Caco-2 (cell line): ENCODE measurements at regions not wholly inside any gene's neighbourhood (a gene's known extent, or its start where the extent isn't known, plus 50 kb on each side); places are given as distances from the start of the nearest gene placed in this dataset.

Experiments used
- BruUV-seq: library from RNA; stranded (reverse); fragments of 400-500 nt; replicated peaks from 2 replicates; lab custom pipeline; 2021; lab: Mats Ljungman, UMichigan
- CTCF ChIA-PET: fragments of 300-600 bp; sonication (Branson Sonifier 250); formaldehyde crosslinking; loops from one replicate; lab custom pipeline; 2022; ENCODE audit warnings: antibody characterized with exemption; lab: Charles Lee
- POLR2A ChIA-PET: fragments of 300-600 bp; sonication (Branson Sonifier 250); formaldehyde crosslinking; loops from one replicate; lab custom pipeline; 2022; ENCODE audit warnings: antibody characterized with exemption; lab: Charles Lee
- DNase-seq, 2 experiments: peaks; one replicate each; pipeline versions ENCODE4 v3.0.0 to v3.0.0-alpha.2; 2020 to 2022
- H3K27me3 ChIP-seq: replicated peaks from 2 replicates; pipeline ENCODE4 v1.6.0; 2011; ENCODE audit warnings: low read length; ENCODE audit not compliant: control insufficient read depth, insufficient read depth
- H3K36me3 ChIP-seq: 2 replicates; pipeline ENCODE4 v1.5.1; 2011; ENCODE audit warnings: low read length; ENCODE audit not compliant: control insufficient read depth, insufficient read depth
- H3K4me1 ChIP-seq: fragments of 250-450 bp; sonication (Bioruptor Pico); 2 replicates; pipeline ENCODE4 v1.5.1; 2020; ENCODE audit warnings: mild to moderate bottlenecking
- H3K4me3 ChIP-seq: 2 replicates; pipeline ENCODE4 v1.5.1; 2011; ENCODE audit warnings: low read depth, mild to moderate bottlenecking, control low read depth, low read length
- H3K9me3 ChIP-seq: fragments of 250-450 bp; sonication (Bioruptor Pico); 2 replicates; pipeline ENCODE4 v1.5.1; 2020; ENCODE audit warnings: mild to moderate bottlenecking, moderate library complexity
- H3K27ac Mint-ChIP-seq: one replicate; pipeline ENCODE4 v1.8.0; 2022; ENCODE audit warnings: mixed read lengths; ENCODE audit not compliant: unreplicated experiment
- H3K27me3 Mint-ChIP-seq: one replicate; pipeline ENCODE4 v1.8.0; 2022; ENCODE audit warnings: mixed read lengths; ENCODE audit not compliant: insufficient read depth, unreplicated experiment
- H3K36me3 Mint-ChIP-seq: one replicate; pipeline ENCODE4 v1.8.0; 2022; ENCODE audit warnings: mild to moderate bottlenecking, mixed read lengths; ENCODE audit not compliant: insufficient read depth, unreplicated experiment
- H3K4me1 Mint-ChIP-seq: one replicate; pipeline ENCODE4 v1.8.0; 2022; ENCODE audit warnings: low read depth, mixed read lengths; ENCODE audit not compliant: unreplicated experiment
- H3K4me3 Mint-ChIP-seq: one replicate; pipeline ENCODE4 v1.8.0; 2022; ENCODE audit warnings: mild to moderate bottlenecking, moderate library complexity, mixed read lengths; ENCODE audit not compliant: unreplicated experiment
- H3K9me3 Mint-ChIP-seq: one replicate; pipeline ENCODE4 v1.8.0; 2022; ENCODE audit warnings: mixed read lengths; ENCODE audit not compliant: unreplicated experiment
- intact Hi-C: fragments of 100-400 bp; cut with micrococcal nuclease; formaldehyde crosslinking; loops from one replicate; pipeline ENCODE4 v1.10.0; 2022; ENCODE audit not compliant: unreplicated experiment
- TF ChIP-seq, protein P1 (sequence below), 2 experiments: fragments of 200-600 bp in 1 of 2; IDR thresholded peaks; 1 replicate in 1 of 2; 2 replicates in 1 of 2; pipeline versions ENCODE4 v1.5.1 to v1.8.0; 2011 to 2022; ENCODE audit warnings: antibody characterized with exemption in 1 of 2, control low read depth in 1 of 2, inconsistent platforms in 1 of 2, low read depth in 1 of 2, low read length in 1 of 2, mild to moderate bottlenecking in 1 of 2, moderate library complexity in 1 of 2; ENCODE audit not compliant: insufficient read depth in 1 of 2, severe bottlenecking in 1 of 2, unreplicated experiment in 1 of 2

- H3K4me1 ChIP-seq, result no peaks in the 10 kb centered on the region
- ChIA-PET POLR2A (no interaction called here), CTCF (no interaction called here)
- Mint-ChIP-seq H3K27me3 (no peaks in the 10 kb centered on the region), H3K4me1 (no peaks in the 10 kb centered on the region), H3K4me3 (no peak overlapping the region), H3K9me3 (peaks cover 27% of the 10 kb centered on the region), H3K36me3 (no peaks in the 10 kb centered on the region), H3K27ac (no peak overlapping the region)
- DNase-seq, result no peak
- TF ChIP-seq, protein P1, sequence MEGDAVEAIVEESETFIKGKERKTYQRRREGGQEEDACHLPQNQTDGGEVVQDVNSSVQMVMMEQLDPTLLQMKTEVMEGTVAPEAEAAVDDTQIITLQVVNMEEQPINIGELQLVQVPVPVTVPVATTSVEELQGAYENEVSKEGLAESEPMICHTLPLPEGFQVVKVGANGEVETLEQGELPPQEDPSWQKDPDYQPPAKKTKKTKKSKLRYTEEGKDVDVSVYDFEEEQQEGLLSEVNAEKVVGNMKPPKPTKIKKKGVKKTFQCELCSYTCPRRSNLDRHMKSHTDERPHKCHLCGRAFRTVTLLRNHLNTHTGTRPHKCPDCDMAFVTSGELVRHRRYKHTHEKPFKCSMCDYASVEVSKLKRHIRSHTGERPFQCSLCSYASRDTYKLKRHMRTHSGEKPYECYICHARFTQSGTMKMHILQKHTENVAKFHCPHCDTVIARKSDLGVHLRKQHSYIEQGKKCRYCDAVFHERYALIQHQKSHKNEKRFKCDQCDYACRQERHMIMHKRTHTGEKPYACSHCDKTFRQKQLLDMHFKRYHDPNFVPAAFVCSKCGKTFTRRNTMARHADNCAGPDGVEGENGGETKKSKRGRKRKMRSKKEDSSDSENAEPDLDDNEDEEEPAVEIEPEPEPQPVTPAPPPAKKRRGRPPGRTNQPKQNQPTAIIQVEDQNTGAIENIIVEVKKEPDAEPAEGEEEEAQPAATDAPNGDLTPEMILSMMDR (IDR thresholded peaks at IDR 0.05; ENCODE audit: insufficient read depth in 1 of 2, low read depth in 1 of 2, low read length in 1 of 2, severe bottlenecking in 1 of 2, unreplicated experiment in 1 of 2), result no peak
- H3K36me3 ChIP-seq, result no peaks in the 10 kb centered on the region
- H3K4me3 ChIP-seq, result no peak overlapping the region
- H3K9me3 ChIP-seq, result peaks cover 5% of the 10 kb centered on the region
- no TSS peak for BruUV-seq
- H3K27me3 ChIP-seq, result no peaks in the 10 kb centered on the region
- intact Hi-C loops, result no loop called here
Observed at GRCh38 chr4:123580981-123581664, 184.5 kb downstream of the SPRY1 start.

- no peaks in the 10 kb centered on the region for H3K36me3 ChIP-seq
- Mint-ChIP-seq H3K27ac (no peak overlapping the region), H3K36me3 (no peaks in the 10 kb centered on the region), H3K9me3 (peaks cover 27% of the 10 kb centered on the region), H3K4me3 (no peak overlapping the region), H3K4me1 (no peaks in the 10 kb centered on the region), H3K27me3 (no peaks in the 10 kb centered on the region)
- no peaks in the 10 kb centered on the region for H3K4me1 ChIP-seq
- peaks cover 5% of the 10 kb centered on the region for H3K9me3 ChIP-seq
- BruUV-seq, result no TSS peak
- H3K4me3 ChIP-seq, result no peak overlapping the region
- DNase-seq, result no peak
- ChIA-PET POLR2A (no interaction called here), CTCF (no interaction called here)
- TF ChIP-seq, protein P1 (IDR thresholded peaks at IDR 0.05; ENCODE audit: insufficient read depth in 1 of 2, low read depth in 1 of 2, low read length in 1 of 2, severe bottlenecking in 1 of 2, unreplicated experiment in 1 of 2), result no peak
- intact Hi-C loops, result no loop called here
- no peaks in the 10 kb centered on the region for H3K27me3 ChIP-seq
Observed at GRCh38 chr4:123581802-123582201, 185.2 kb downstream of the SPRY1 start.

GRCh38 chr4:123583043-123583442 lies 186.4 kb downstream of the SPRY1 start:
- H3K27me3 Mint-ChIP-seq, result no peaks in the 10 kb centered on the region
- no peaks in the 10 kb centered on the region for H3K36me3 ChIP-seq
- no peaks in the 10 kb centered on the region for H3K27me3 ChIP-seq
- no peaks in the 10 kb centered on the region for H3K36me3 Mint-ChIP-seq
- no peak overlapping the region for H3K4me3 ChIP-seq
- POLR2A ChIA-PET, result no interaction called here
- H3K9me3 ChIP-seq, result peaks cover 5% of the 10 kb centered on the region
- H3K4me1 Mint-ChIP-seq, result peaks cover 6% of the 10 kb centered on the region
- no peak overlapping the region for H3K4me3 Mint-ChIP-seq
- no TSS peak for BruUV-seq
- DNase-seq, result no peak
- H3K9me3 Mint-ChIP-seq, result peaks cover 27% of the 10 kb centered on the region
- intact Hi-C loops, result no loop called here
- TF ChIP-seq, protein P1 (IDR thresholded peaks at IDR 0.05; ENCODE audit: insufficient read depth in 1 of 2, low read depth in 1 of 2, low read length in 1 of 2, severe bottlenecking in 1 of 2, unreplicated experiment in 1 of 2), result no peak
- H3K27ac Mint-ChIP-seq, result no peak overlapping the region
- H3K4me1 ChIP-seq, result peaks cover 10% of the 10 kb centered on the region
- CTCF ChIA-PET, result no interaction called here
